Right lobe of liver (tissue), 6 donors: ENCODE measurements at regions not wholly inside any gene's neighbourhood (a gene's known extent, or its start where the extent isn't known, plus 50 kb on each side); places are given as distances from the start of the nearest gene placed in this dataset.
A peak's percentile ranks its signal among the peaks of the same experiment; 100 is the strongest.

ENCODE experiments used
- ATAC-seq, 4 donors: fragments of 200-7000 bp; cut with Tn5 transposase; one replicate each; pipeline ENCODE4 v1.9.1; 2020; ENCODE audit warnings: mild to moderate bottlenecking in 4 of 4, moderate library complexity in 4 of 4
- DNase-seq, 3 donors: peaks; one replicate each; pipeline ENCODE4 v3.0.0-alpha.2; 2020
- H3K27ac ChIP-seq, 3 donors: fragments of 200-600 bp; one replicate each; pipeline ENCODE4 v1.8.0; 2022
- H3K27me3 ChIP-seq, 2 donors: fragments of 200-600 bp; one replicate each; pipeline ENCODE4 v1.8.0; 2022
- H3K36me3 ChIP-seq, 4 donors: fragments of 200-600 bp; sonication (generic) in 1 of 4; one replicate each; pipeline versions ENCODE4 v1.5.1 to v1.8.0; 2017 to 2022; ENCODE audit warnings: control low read depth in 1 of 4
- H3K4me1 ChIP-seq, 4 donors: fragments of 200-600 bp; sonication (generic) in 1 of 4; one replicate each; pipeline versions ENCODE4 v1.5.1 to v1.8.0; 2017 to 2022; ENCODE audit warnings: control low read depth in 1 of 4
- H3K4me3 ChIP-seq, 3 donors: fragments of 200-600 bp; one replicate each; pipeline ENCODE4 v1.8.0; 2022
- H3K9me3 ChIP-seq, 4 donors: fragments of 200-600 bp; sonication (generic) in 1 of 4; one replicate each; pipeline versions ENCODE4 v1.5.1 to v1.8.0; 2017 to 2022; ENCODE audit warnings: control low read depth in 1 of 4
- CTCF ChIP-seq, 4 donors: fragments of 200-600 bp in 3 of 4; fragments of 450-650 bp in 1 of 4; IDR thresholded peaks; one replicate each; pipeline versions ENCODE4 v1.5.1 to v1.8.0; 2016 to 2022; ENCODE audit warnings: antibody characterized with exemption in 4 of 4, mild to moderate bottlenecking in 2 of 4
- POLR2A ChIP-seq: fragments of 450-650 bp; IDR thresholded peaks from one replicate; pipeline ENCODE4 v1.6.1; 2017; ENCODE audit warnings: antibody characterized with exemption, mild to moderate bottlenecking
- WGBS: methylation state at CpG from one replicate; pipeline ENCODE4 v1.1.6; 2018; ENCODE audit warnings: low coverage, low lambda C conversion rate; ENCODE audit not compliant: insufficient coverage; ENCODE audit errors: missing lambda C conversion rate; 5-methylcytosine and 5-hydroxymethylcytosine counted together
- intact Hi-C, 2 donors: fragments of 100-400 bp; cut with DNase I; formaldehyde crosslinking; loops; one replicate each; pipeline versions ENCODE4 v1.11.2 to v1.14.1; 2022
- donor health status: DM: no; HTN: yes; CAD: no.
- donor health status: DM: no; HTN: no; CAD: no.
- donor health status: DM: no; HTN: no; CAD: no.
- donor health status: DM: no; HTN: yes; CAD: no.
- donor health status: DM: no; HTN: yes; CAD: no.

GRCh38 chr3:33919312-33920120 lies 121.1 kb downstream of the PDCD6IP start:
- no peaks in the 10 kb centered on the region for H3K36me3 ChIP-seq
- no peak overlapping the region for H3K4me3 ChIP-seq
- ATAC-seq (no peak), DNase-seq (no peak)
- no peak for TF ChIP-seq CTCF (IDR thresholded peaks at IDR 0.05)
- TF ChIP-seq POLR2A: no peak
- intact Hi-C loops: no loop called here
- H3K9me3 ChIP-seq: no peaks in the 10 kb centered on the region
- no peaks in the 10 kb centered on the region for H3K4me1 ChIP-seq
- no peaks in the 10 kb centered on the region for H3K27me3 ChIP-seq
- H3K27ac ChIP-seq: no peak overlapping the region
- WGBS: 63% methylated on average over 7 of the region's 7 CpGs

GRCh38 chr3:33920511-33920910 lies 122.1 kb downstream of the PDCD6IP start:
- Histone ChIP-seq H3K27me3 (no peaks in the 10 kb centered on the region), H3K4me3 (no peak overlapping the region), H3K9me3 (no peaks in the 10 kb centered on the region), H3K27ac (no peak overlapping the region), H3K4me1 (no peaks in the 10 kb centered on the region), H3K36me3 (no peaks in the 10 kb centered on the region)
- ATAC-seq: no peak
- TF ChIP-seq POLR2A (no peak), CTCF (IDR thresholded peaks at IDR 0.05) (no peak)
- intact Hi-C loops: no loop called here
- 55% methylated on average over 4 of the region's 4 CpGs for WGBS
- no peak for DNase-seq

GRCh38 chr3:33921608-33922007 lies 123.2 kb downstream of the PDCD6IP start:
- H3K27me3 ChIP-seq: no peaks in the 10 kb centered on the region
- ATAC-seq (no peak), DNase-seq (no peak)
- H3K27ac ChIP-seq: no peak overlapping the region
- no peak overlapping the region for H3K4me3 ChIP-seq
- no peak for TF ChIP-seq POLR2A
- no peak for TF ChIP-seq CTCF (IDR thresholded peaks at IDR 0.05)
- intact Hi-C loops: no loop called here
- no peaks in the 10 kb centered on the region for H3K9me3 ChIP-seq
- H3K36me3 ChIP-seq: no peaks in the 10 kb centered on the region
- no peaks in the 10 kb centered on the region for H3K4me1 ChIP-seq
- 100% methylated on average over 2 of the region's 2 CpGs for WGBS

- Histone ChIP-seq H3K27ac (no peak overlapping the region), H3K27me3 (no peaks in the 10 kb centered on the region), H3K4me3 (no peak overlapping the region), H3K9me3 (no peaks in the 10 kb centered on the region), H3K36me3 (no peaks in the 10 kb centered on the region), H3K4me1 (no peaks in the 10 kb centered on the region)
- DNase-seq (no peak), ATAC-seq (peak; percentile 11 to 64 (median 36))
- WGBS: 46% methylated on average over 3 of the region's 3 CpGs
- intact Hi-C loops: no loop called here
- TF ChIP-seq CTCF (IDR thresholded peaks at IDR 0.05) (no peak), POLR2A (no peak)
These were observed 128.7 kb downstream of the PDCD6IP start for GRCh38 chr3:33926998-33927605.
